ENCODE measurements at regions not wholly inside any gene's neighbourhood (a gene's known extent, or its start where the extent isn't known, plus 50 kb on each side); places are given as distances from the start of the nearest gene placed in this dataset.
A peak's percentile ranks its signal among the peaks of the same experiment; 100 is the strongest.

GRCh38 chr12:41932470-41932991, 212.1 kb downstream of the GXYLT1 start:
- DNase-seq (ENCODE audit: low read depth in 2 of 2) = peak in 1 of 2 experiments; percentile 1

- no peak for DNase-seq (ENCODE audit: low read depth in 2 of 2)
These were observed 213.7 kb downstream of the GXYLT1 start for GRCh38 chr12:41930866-41931437.

- no peak for DNase-seq (ENCODE audit: low read depth in 2 of 2)
These were observed 220.6 kb downstream of the GXYLT1 start for GRCh38 chr12:41924111-41924510.

- DNase-seq (ENCODE audit: low read depth in 2 of 2) = no peak
These were observed 221.3 kb downstream of the GXYLT1 start for GRCh38 chr12:41923351-41923750.

GRCh38 chr12:41920355-41920754, 224.3 kb downstream of the GXYLT1 start:
- no peak for DNase-seq (ENCODE audit: low read depth in 2 of 2)

GRCh38 chr12:41919526-41920261, 225.0 kb downstream of the GXYLT1 start:
- no peak for DNase-seq (ENCODE audit: low read depth in 2 of 2)

- no peak for DNase-seq (ENCODE audit: low read depth in 2 of 2)
These were observed 225.6 kb downstream of the GXYLT1 start for GRCh38 chr12:41919048-41919447.

- no peak for DNase-seq (ENCODE audit: low read depth in 2 of 2)
These were observed 226.7 kb downstream of the GXYLT1 start for GRCh38 chr12:41917938-41918341.

GRCh38 chr12:41917181-41917580, 227.5 kb downstream of the GXYLT1 start:
- DNase-seq (ENCODE audit: low read depth in 2 of 2) = no peak

GRCh38 chr12:41910578-41911320, 233.9 kb downstream of the GXYLT1 start:
- DNase-seq (ENCODE audit: low read depth in 2 of 2) = no peak

- no peak for DNase-seq (ENCODE audit: low read depth in 2 of 2)
These were observed 236.5 kb downstream of the GXYLT1 start for GRCh38 chr12:41908206-41908605.

GRCh38 chr12:41907550-41907949, 237.1 kb downstream of the GXYLT1 start:
- no peak for DNase-seq (ENCODE audit: low read depth in 2 of 2)

- DNase-seq (ENCODE audit: low read depth in 2 of 2) = no peak
These were observed 237.7 kb downstream of the GXYLT1 start for GRCh38 chr12:41907021-41907420.

- DNase-seq (ENCODE audit: low read depth in 2 of 2) = no peak
These were observed 238.8 kb downstream of the GXYLT1 start for GRCh38 chr12:41905759-41906297.

- DNase-seq (ENCODE audit: low read depth in 2 of 2) = no peak
These were observed 239.5 kb downstream of the GXYLT1 start for GRCh38 chr12:41905073-41905758.

- DNase-seq (ENCODE audit: low read depth in 2 of 2) = no peak
These were observed 240.6 kb downstream of the GXYLT1 start for GRCh38 chr12:41904041-41904440.

- DNase-seq (ENCODE audit: low read depth in 2 of 2) = no peak
These were observed 241.5 kb downstream of the GXYLT1 start for GRCh38 chr12:41903014-41903708.

GRCh38 chr12:41899577-41899976, 245.1 kb downstream of the GXYLT1 start:
- no peak for DNase-seq (ENCODE audit: low read depth in 2 of 2)

- no peak for DNase-seq (ENCODE audit: low read depth in 2 of 2)
These were observed 247.1 kb downstream of the GXYLT1 start for GRCh38 chr12:41897593-41897992.

GRCh38 chr12:41893491-41893890, 251.2 kb downstream of the GXYLT1 start:
- DNase-seq (ENCODE audit: low read depth in 2 of 2) = no peak

- DNase-seq (ENCODE audit: low read depth in 2 of 2) = no peak
These were observed 252.4 kb downstream of the GXYLT1 start for GRCh38 chr12:41892302-41892701.

Measured in stimulated activated CD4-positive, alpha-beta T cell treated with anti-CD3 and anti-CD28 coated beads, Interleukin-12 subunit alpha, Interleukin-12 subunit beta, amount 100 ng/mL, for 24 hours (primary cell).